ENCODE measurements at regions not wholly inside any gene's neighbourhood (a gene's known extent, or its start where the extent isn't known, plus 50 kb on each side); places are given as distances from the start of the nearest gene placed in this dataset.

GRCh38 chr3:124296406-124296805, 304.5 kb upstream of the ROPN1 start:
- no peaks in the 10 kb centered on the region for H3K27me3 ChIP-seq (replicated peaks; ENCODE audit: control insufficient read depth, insufficient read depth, low read length, poor library complexity, severe bottlenecking)
- DNase-seq, result no peak
- H3K4me1 ChIP-seq (ENCODE audit: control insufficient read depth, insufficient read depth, low read length, poor library complexity, severe bottlenecking), result no peaks in the 10 kb centered on the region
- H3K36me3 ChIP-seq (ENCODE audit: control insufficient read depth, insufficient read depth, low read length), result no peaks in the 10 kb centered on the region
- H3K4me3 ChIP-seq (ENCODE audit: insufficient read depth, low read depth, low read length, poor library complexity, severe bottlenecking), result no peak overlapping the region
- no peak overlapping the region for H3K27ac ChIP-seq (ENCODE audit: insufficient read depth, low read length, poor library complexity, severe bottlenecking)
- no peaks in the 10 kb centered on the region for H3K9me3 ChIP-seq (ENCODE audit: control insufficient read depth, low read length)

GRCh38 chr3:124297062-124297980, 305.4 kb upstream of the ROPN1 start:
- H3K4me1 ChIP-seq (ENCODE audit: control insufficient read depth, insufficient read depth, low read length, poor library complexity, severe bottlenecking), result no peaks in the 10 kb centered on the region
- DNase-seq, result no peak
- no peak overlapping the region for H3K4me3 ChIP-seq (ENCODE audit: insufficient read depth, low read depth, low read length, poor library complexity, severe bottlenecking)
- H3K27me3 ChIP-seq (replicated peaks; ENCODE audit: control insufficient read depth, insufficient read depth, low read length, poor library complexity, severe bottlenecking), result no peaks in the 10 kb centered on the region
- H3K27ac ChIP-seq (ENCODE audit: insufficient read depth, low read length, poor library complexity, severe bottlenecking), result no peak overlapping the region
- no peaks in the 10 kb centered on the region for H3K36me3 ChIP-seq (ENCODE audit: control insufficient read depth, insufficient read depth, low read length)
- H3K9me3 ChIP-seq (ENCODE audit: control insufficient read depth, low read length), result no peaks in the 10 kb centered on the region

GRCh38 chr3:124298301-124298700, 306.4 kb upstream of the ROPN1 start:
- Histone ChIP-seq H3K27ac (ENCODE audit: insufficient read depth, low read length, poor library complexity, severe bottlenecking) (no peak overlapping the region), H3K36me3 (ENCODE audit: control insufficient read depth, insufficient read depth, low read length) (no peaks in the 10 kb centered on the region), H3K9me3 (ENCODE audit: control insufficient read depth, low read length) (no peaks in the 10 kb centered on the region), H3K27me3 (replicated peaks; ENCODE audit: control insufficient read depth, insufficient read depth, low read length, poor library complexity, severe bottlenecking) (no peaks in the 10 kb centered on the region), H3K4me3 (ENCODE audit: insufficient read depth, low read depth, low read length, poor library complexity, severe bottlenecking) (no peak overlapping the region), H3K4me1 (ENCODE audit: control insufficient read depth, insufficient read depth, low read length, poor library complexity, severe bottlenecking) (no peaks in the 10 kb centered on the region)
- no peak for DNase-seq

- DNase-seq, result no peak
Measured at GRCh38 chr3:124298951-124299350, 307.0 kb upstream of the ROPN1 start.

GRCh38 chr3:124299831-124300230, 307.9 kb upstream of the ROPN1 start:
- Histone ChIP-seq H3K27ac (ENCODE audit: insufficient read depth, low read length, poor library complexity, severe bottlenecking) (no peak overlapping the region), H3K4me1 (ENCODE audit: control insufficient read depth, insufficient read depth, low read length, poor library complexity, severe bottlenecking) (no peaks in the 10 kb centered on the region), H3K27me3 (replicated peaks; ENCODE audit: control insufficient read depth, insufficient read depth, low read length, poor library complexity, severe bottlenecking) (no peaks in the 10 kb centered on the region), H3K36me3 (ENCODE audit: control insufficient read depth, insufficient read depth, low read length) (no peaks in the 10 kb centered on the region), H3K4me3 (ENCODE audit: insufficient read depth, low read depth, low read length, poor library complexity, severe bottlenecking) (no peak overlapping the region), H3K9me3 (ENCODE audit: control insufficient read depth, low read length) (no peaks in the 10 kb centered on the region)
- no peak for DNase-seq

More at GRCh38 chr3:124298951-124299350, 307.0 kb upstream of the ROPN1 start:
- Histone ChIP-seq H3K9me3 (ENCODE audit: control insufficient read depth, low read length) (no peaks in the 10 kb centered on the region), H3K4me3 (ENCODE audit: insufficient read depth, low read depth, low read length, poor library complexity, severe bottlenecking) (no peak overlapping the region), H3K36me3 (ENCODE audit: control insufficient read depth, insufficient read depth, low read length) (no peaks in the 10 kb centered on the region), H3K4me1 (ENCODE audit: control insufficient read depth, insufficient read depth, low read length, poor library complexity, severe bottlenecking) (no peaks in the 10 kb centered on the region), H3K27me3 (replicated peaks; ENCODE audit: control insufficient read depth, insufficient read depth, low read length, poor library complexity, severe bottlenecking) (no peaks in the 10 kb centered on the region), H3K27ac (ENCODE audit: insufficient read depth, low read length, poor library complexity, severe bottlenecking) (no peak overlapping the region)

GRCh38 chr3:124300416-124300815, 308.5 kb upstream of the ROPN1 start:
- Histone ChIP-seq H3K36me3 (ENCODE audit: control insufficient read depth, insufficient read depth, low read length) (no peaks in the 10 kb centered on the region), H3K27ac (ENCODE audit: insufficient read depth, low read length, poor library complexity, severe bottlenecking) (no peak overlapping the region), H3K4me3 (ENCODE audit: insufficient read depth, low read depth, low read length, poor library complexity, severe bottlenecking) (no peak overlapping the region), H3K9me3 (ENCODE audit: control insufficient read depth, low read length) (no peaks in the 10 kb centered on the region), H3K27me3 (replicated peaks; ENCODE audit: control insufficient read depth, insufficient read depth, low read length, poor library complexity, severe bottlenecking) (no peaks in the 10 kb centered on the region), H3K4me1 (ENCODE audit: control insufficient read depth, insufficient read depth, low read length, poor library complexity, severe bottlenecking) (no peaks in the 10 kb centered on the region)
- DNase-seq, result no peak

GRCh38 chr3:124303305-124303910, 311.5 kb upstream of the ROPN1 start:
- no peak overlapping the region for H3K27ac ChIP-seq (ENCODE audit: insufficient read depth, low read length, poor library complexity, severe bottlenecking)
- DNase-seq, result no peak

GRCh38 chr3:124306665-124307064, 314.7 kb upstream of the ROPN1 start:
- no peak for DNase-seq
- no peak overlapping the region for H3K27ac ChIP-seq (ENCODE audit: insufficient read depth, low read length, poor library complexity, severe bottlenecking)

More at GRCh38 chr3:124303305-124303910, 311.5 kb upstream of the ROPN1 start:
- H3K36me3 ChIP-seq (ENCODE audit: control insufficient read depth, insufficient read depth, low read length), result no peaks in the 10 kb centered on the region
- no peaks in the 10 kb centered on the region for H3K27me3 ChIP-seq (replicated peaks; ENCODE audit: control insufficient read depth, insufficient read depth, low read length, poor library complexity, severe bottlenecking)
- no peaks in the 10 kb centered on the region for H3K4me1 ChIP-seq (ENCODE audit: control insufficient read depth, insufficient read depth, low read length, poor library complexity, severe bottlenecking)
- H3K4me3 ChIP-seq (ENCODE audit: insufficient read depth, low read depth, low read length, poor library complexity, severe bottlenecking), result no peak overlapping the region
- no peaks in the 10 kb centered on the region for H3K9me3 ChIP-seq (ENCODE audit: control insufficient read depth, low read length)

GRCh38 chr3:124313621-124314020, 321.7 kb upstream of the ROPN1 start:
- Histone ChIP-seq H3K27me3 (replicated peaks; ENCODE audit: control insufficient read depth, insufficient read depth, low read length, poor library complexity, severe bottlenecking) (no peaks in the 10 kb centered on the region), H3K4me1 (ENCODE audit: control insufficient read depth, insufficient read depth, low read length, poor library complexity, severe bottlenecking) (no peaks in the 10 kb centered on the region), H3K27ac (ENCODE audit: insufficient read depth, low read length, poor library complexity, severe bottlenecking) (no peak overlapping the region), H3K9me3 (ENCODE audit: control insufficient read depth, low read length) (no peaks in the 10 kb centered on the region), H3K4me3 (ENCODE audit: insufficient read depth, low read depth, low read length, poor library complexity, severe bottlenecking) (no peak overlapping the region), H3K36me3 (ENCODE audit: control insufficient read depth, insufficient read depth, low read length) (no peaks in the 10 kb centered on the region)
- no peak for DNase-seq

More at GRCh38 chr3:124306665-124307064, 314.7 kb upstream of the ROPN1 start:
- H3K4me3 ChIP-seq (ENCODE audit: insufficient read depth, low read depth, low read length, poor library complexity, severe bottlenecking), result no peak overlapping the region
- no peaks in the 10 kb centered on the region for H3K9me3 ChIP-seq (ENCODE audit: control insufficient read depth, low read length)
- no peaks in the 10 kb centered on the region for H3K4me1 ChIP-seq (ENCODE audit: control insufficient read depth, insufficient read depth, low read length, poor library complexity, severe bottlenecking)
- no peaks in the 10 kb centered on the region for H3K36me3 ChIP-seq (ENCODE audit: control insufficient read depth, insufficient read depth, low read length)
- no peaks in the 10 kb centered on the region for H3K27me3 ChIP-seq (replicated peaks; ENCODE audit: control insufficient read depth, insufficient read depth, low read length, poor library complexity, severe bottlenecking)

All from effector memory CD4-positive, alpha-beta T cell (primary cell).